ENCODE measurements at regions not wholly inside any gene's neighbourhood (a gene's known extent, or its start where the extent isn't known, plus 50 kb on each side); places are given as distances from the start of the nearest gene placed in this dataset.

- Histone ChIP-seq H3K9me3 (ENCODE audit: control insufficient read depth, insufficient read depth, low read length) (peaks cover 12% of the 10 kb centered on the region), H2AFZ (replicated peaks; ENCODE audit: low read length, poor library complexity) (no peak overlapping the region), H2BK120ac (ENCODE audit: low read depth, low read length) (no peak overlapping the region), H3K4ac (ENCODE audit: low read depth, low read length) (no peak overlapping the region), H4K91ac (ENCODE audit: insufficient read depth, low read depth, low read length) (no peak overlapping the region), H3K9ac (ENCODE audit: low read depth, low read length) (no peak overlapping the region), H4K8ac (ENCODE audit: low read depth in 2 of 2, low read length in 2 of 2) (no peak overlapping the region), H3K4me3 (ENCODE audit: insufficient read depth, low read depth, low read length) (no peak overlapping the region), H2BK20ac (ENCODE audit: low read depth, low read length) (no peak overlapping the region), H3K9me1 (ENCODE audit: insufficient read depth, low read length) (no peaks in the 10 kb centered on the region), H2BK15ac (ENCODE audit: low read depth, low read length) (no peak overlapping the region), H3K14ac (replicated peaks; ENCODE audit: low read depth, low read length) (no peak overlapping the region), H3K56ac (ENCODE audit: extremely low read depth, insufficient read depth, low read length) (no peak overlapping the region), H3K27me3 (ENCODE audit: control insufficient read depth, insufficient read depth, low read length) (no peaks in the 10 kb centered on the region), H2AK9ac (replicated peaks; ENCODE audit: low read depth, low read length, poor library complexity) (no peak overlapping the region), H2AK5ac (ENCODE audit: low read depth, low read length) (no peak overlapping the region), H2BK5ac (ENCODE audit: low read depth, low read length, poor library complexity, severe bottlenecking) (no peak overlapping the region), H3K36me3 (ENCODE audit: control insufficient read depth, insufficient read depth, low read length) (no peaks in the 10 kb centered on the region), H3K79me1 (ENCODE audit: low read depth in 1 of 2, low read length in 2 of 2) (no peaks in the 10 kb centered on the region), H3K27ac (ENCODE audit: insufficient read depth, low read length) (no peak overlapping the region), H3K4me2 (ENCODE audit: low read depth, low read length) (no peak overlapping the region), H3K18ac (ENCODE audit: low read depth, low read length) (no peak overlapping the region), H3K23ac (ENCODE audit: low read depth, low read length) (no peak overlapping the region), H3K4me1 (ENCODE audit: control insufficient read depth, insufficient read depth, low read length) (no peaks in the 10 kb centered on the region), H4K20me1 (ENCODE audit: insufficient read depth, low read length) (no peaks in the 10 kb centered on the region), H4K5ac (ENCODE audit: low read depth, low read length) (no peak overlapping the region)
- intact Hi-C loops (cut with micrococcal nuclease) (no loop called here), in situ Hi-C loops (cut with MboI; ENCODE audit: low sequenced_read_pairs) (no loop called here), dilution Hi-C loops (cut with HindIII; ENCODE audit: low sequenced_read_pairs, unreplicated experiment) (no loop called here)
- WGBS, 2 experiments (ENCODE audit: extremely low coverage in 2 of 2, insufficient read length in 1 of 2): 14% methylated on average over 1 of the region's 6 CpGs; no CpG with 5 or more reads in 1 of the 2 experiments
- ATAC-seq (ENCODE audit: low read depth) (no peak), DNase-seq (no peak)
- POLR2A ChIA-PET (ENCODE audit: unreplicated experiment): no interaction called here
- BruUV-seq (replicated peaks): no TSS peak
- no peak for TF ChIP-seq POLR2A (IDR thresholded peaks at IDR 0.05; ENCODE audit: low read depth, low read length)
- TF ChIP-seq MAFK (IDR thresholded peaks at IDR 0.05; ENCODE audit: low read depth, low read length): no peak
- TF ChIP-seq BHLHE40 (IDR thresholded peaks at IDR 0.05; ENCODE audit: low read depth, low read length): no peak
- TF ChIP-seq, protein P1, sequence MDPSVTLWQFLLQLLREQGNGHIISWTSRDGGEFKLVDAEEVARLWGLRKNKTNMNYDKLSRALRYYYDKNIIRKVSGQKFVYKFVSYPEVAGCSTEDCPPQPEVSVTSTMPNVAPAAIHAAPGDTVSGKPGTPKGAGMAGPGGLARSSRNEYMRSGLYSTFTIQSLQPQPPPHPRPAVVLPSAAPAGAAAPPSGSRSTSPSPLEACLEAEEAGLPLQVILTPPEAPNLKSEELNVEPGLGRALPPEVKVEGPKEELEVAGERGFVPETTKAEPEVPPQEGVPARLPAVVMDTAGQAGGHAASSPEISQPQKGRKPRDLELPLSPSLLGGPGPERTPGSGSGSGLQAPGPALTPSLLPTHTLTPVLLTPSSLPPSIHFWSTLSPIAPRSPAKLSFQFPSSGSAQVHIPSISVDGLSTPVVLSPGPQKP (IDR thresholded peaks at IDR 0.05; ENCODE audit: borderline replicate concordance, low read depth, low read length): no peak
- TF ChIP-seq NFE2L2 (IDR thresholded peaks at IDR 0.05; ENCODE audit: low read depth, low read length): no peak
- TF ChIP-seq, protein P2, sequence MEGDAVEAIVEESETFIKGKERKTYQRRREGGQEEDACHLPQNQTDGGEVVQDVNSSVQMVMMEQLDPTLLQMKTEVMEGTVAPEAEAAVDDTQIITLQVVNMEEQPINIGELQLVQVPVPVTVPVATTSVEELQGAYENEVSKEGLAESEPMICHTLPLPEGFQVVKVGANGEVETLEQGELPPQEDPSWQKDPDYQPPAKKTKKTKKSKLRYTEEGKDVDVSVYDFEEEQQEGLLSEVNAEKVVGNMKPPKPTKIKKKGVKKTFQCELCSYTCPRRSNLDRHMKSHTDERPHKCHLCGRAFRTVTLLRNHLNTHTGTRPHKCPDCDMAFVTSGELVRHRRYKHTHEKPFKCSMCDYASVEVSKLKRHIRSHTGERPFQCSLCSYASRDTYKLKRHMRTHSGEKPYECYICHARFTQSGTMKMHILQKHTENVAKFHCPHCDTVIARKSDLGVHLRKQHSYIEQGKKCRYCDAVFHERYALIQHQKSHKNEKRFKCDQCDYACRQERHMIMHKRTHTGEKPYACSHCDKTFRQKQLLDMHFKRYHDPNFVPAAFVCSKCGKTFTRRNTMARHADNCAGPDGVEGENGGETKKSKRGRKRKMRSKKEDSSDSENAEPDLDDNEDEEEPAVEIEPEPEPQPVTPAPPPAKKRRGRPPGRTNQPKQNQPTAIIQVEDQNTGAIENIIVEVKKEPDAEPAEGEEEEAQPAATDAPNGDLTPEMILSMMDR (conservative IDR thresholded peaks at IDR 0.05; ENCODE audit: low read depth, low read length): no peak
- no peak for TF ChIP-seq CEBPB (IDR thresholded peaks at IDR 0.05; ENCODE audit: low read depth, low read length)
- no peak for TF ChIP-seq FOS (IDR thresholded peaks at IDR 0.05; ENCODE audit: low read depth, low read length)
- no peak for TF ChIP-seq RFX5 (IDR thresholded peaks at IDR 0.05; ENCODE audit: low read depth, low read length)
- no peak for TF ChIP-seq USF2 (IDR thresholded peaks at IDR 0.05; ENCODE audit: low read depth, low read length)
- TF ChIP-seq CHD1 (IDR thresholded peaks at IDR 0.05; ENCODE audit: low read depth, low read length): no peak
- TF ChIP-seq MAZ (IDR thresholded peaks at IDR 0.05; ENCODE audit: borderline replicate concordance, low read depth, low read length): no peak
- TF ChIP-seq SMC3 (IDR thresholded peaks at IDR 0.05; ENCODE audit: low read depth, low read length): no peak
- no peak for TF ChIP-seq RAD21 (IDR thresholded peaks at IDR 0.05; ENCODE audit: low read length)
- TF ChIP-seq MXI1 (IDR thresholded peaks at IDR 0.05; ENCODE audit: borderline replicate concordance, low read depth, low read length): no peak
- TF ChIP-seq RCOR1 (IDR thresholded peaks at IDR 0.05; ENCODE audit: insufficient replicate concordance, low read length): no peak
- CTCF ChIA-PET: no interaction called here
Measured at GRCh38 chr19:30130356-30131122, 188.5 kb downstream of the URI1 start.

Measured in IMR-90 (cell line).